Liver (tissue), 8 donors: ENCODE measurements at regions not wholly inside any gene's neighbourhood (a gene's known extent, or its start where the extent isn't known, plus 50 kb on each side); places are given as distances from the start of the nearest gene placed in this dataset.

Experiments
- DNase-seq: peaks from one replicate; pipeline ENCODE4 v3.0.0-alpha.2; 2017; ENCODE audit warnings: low spot score
- H3K27ac ChIP-seq, 2 donors: one replicate each; pipeline ENCODE4 v1.7.0; 2013; ENCODE audit warnings: inconsistent platforms in 2 of 2, low read length in 2 of 2, control low read depth in 1 of 2, low read depth in 1 of 2, mild to moderate bottlenecking in 1 of 2
- H3K27me3 ChIP-seq, 4 donors: one replicate each; pipeline versions ENCODE4 v1.6.1 to v1.7.0; 2013; ENCODE audit warnings: low read length in 3 of 4, inconsistent platforms in 1 of 4, mild to moderate bottlenecking in 1 of 4, moderate library complexity in 1 of 4; ENCODE audit not compliant: control insufficient read depth in 4 of 4, insufficient read depth in 4 of 4
- H3K36me3 ChIP-seq, 4 donors: one replicate each; pipeline versions ENCODE4 v1.6.1 to v1.7.0; 2013; ENCODE audit warnings: low read length in 3 of 4, mild to moderate bottlenecking in 3 of 4, low read depth in 1 of 4, moderate library complexity in 1 of 4; ENCODE audit not compliant: control insufficient read depth in 4 of 4, insufficient read depth in 3 of 4
- H3K4me1 ChIP-seq, 4 donors: one replicate each; pipeline versions ENCODE4 v1.6.1 to v1.7.0; 2013; ENCODE audit warnings: low read length in 3 of 4, mild to moderate bottlenecking in 3 of 4, moderate library complexity in 1 of 4; ENCODE audit not compliant: control insufficient read depth in 4 of 4, insufficient read depth in 4 of 4
- H3K4me3 ChIP-seq, 3 donors: one replicate each; pipeline versions ENCODE4 v1.6.1 to v1.7.0; 2013; ENCODE audit warnings: low read length in 3 of 3, control low read depth in 1 of 3, low read depth in 1 of 3, mild to moderate bottlenecking in 1 of 3
- H3K9ac ChIP-seq, 2 donors: one replicate each; pipeline ENCODE4 v1.7.0; 2013; ENCODE audit warnings: low read length in 2 of 2, mild to moderate bottlenecking in 2 of 2, moderate library complexity in 2 of 2, control low read depth in 1 of 2, low read depth in 1 of 2
- H3K9me3 ChIP-seq, 4 donors: one replicate each; pipeline versions ENCODE4 v1.6.1 to v1.7.0; 2013; ENCODE audit warnings: low read length in 3 of 4; ENCODE audit not compliant: control insufficient read depth in 4 of 4
- EGR1 ChIP-seq, 2 donors: IDR thresholded peaks; 2 replicates each; pipeline ENCODE4 v1.6.1; 2016 to 2018; ENCODE audit warnings: antibody characterized with exemption in 2 of 2, low read depth in 2 of 2
- FOXA1 ChIP-seq: IDR thresholded peaks from 2 replicates; pipeline ENCODE4 v1.6.1; 2016; ENCODE audit warnings: antibody characterized with exemption
- FOXA2 ChIP-seq: IDR thresholded peaks from 2 replicates; pipeline ENCODE4 v1.6.1; 2016; ENCODE audit warnings: antibody characterized with exemption
- GABPA ChIP-seq, 2 donors: IDR thresholded peaks in 1 of 2; conservative IDR thresholded peaks in 1 of 2; 2 replicates each; pipeline ENCODE4 v1.6.1; 2016; ENCODE audit warnings: antibody characterized with exemption in 2 of 2, mild to moderate bottlenecking in 1 of 2, moderate library complexity in 1 of 2
- HNF4A ChIP-seq, 2 donors: conservative IDR thresholded peaks; 2 replicates each; pipeline ENCODE4 v1.6.1; 2016; ENCODE audit warnings: antibody characterized with exemption in 2 of 2, mild to moderate bottlenecking in 2 of 2
- HNF4G ChIP-seq: IDR thresholded peaks from 2 replicates; pipeline ENCODE4 v1.6.1; 2016; ENCODE audit warnings: antibody characterized with exemption
- JUND ChIP-seq, 2 donors: IDR thresholded peaks; 2 replicates each; pipeline ENCODE4 v1.6.1; 2016; ENCODE audit warnings: antibody characterized with exemption in 2 of 2
- NR2F2 ChIP-seq: IDR thresholded peaks from 2 replicates; pipeline ENCODE4 v1.6.1; 2016; ENCODE audit warnings: antibody characterized with exemption
- RAD21 ChIP-seq, 2 donors: IDR thresholded peaks; 2 replicates each; pipeline ENCODE4 v1.6.1; 2016; ENCODE audit warnings: antibody characterized with exemption in 2 of 2, mild to moderate bottlenecking in 2 of 2
- RXRA ChIP-seq, 2 donors: IDR thresholded peaks; 2 replicates each; pipeline ENCODE4 v1.6.1; 2017 to 2018; ENCODE audit warnings: antibody characterized with exemption in 2 of 2, mild to moderate bottlenecking in 1 of 2
- SP1 ChIP-seq: IDR thresholded peaks from 2 replicates; pipeline ENCODE4 v1.6.1; 2018; ENCODE audit warnings: antibody characterized with exemption, mild to moderate bottlenecking
- TAF1 ChIP-seq: conservative IDR thresholded peaks from 2 replicates; pipeline ENCODE4 v1.6.1; 2016; ENCODE audit warnings: antibody characterized with exemption, mild to moderate bottlenecking
- YY1 ChIP-seq: IDR thresholded peaks from 2 replicates; pipeline ENCODE4 v1.6.1; 2016; ENCODE audit warnings: antibody characterized with exemption, mild to moderate bottlenecking
- WGBS: extraction: QIAGEN DNeasy Blood & Tissue Kit; methylation state at CpG from one replicate; pipeline ENCODE4 v1.1.7; 2013; 5-methylcytosine and 5-hydroxymethylcytosine counted together
- TF ChIP-seq, protein P1 (sequence below): fragments of 150-350 bp; IDR thresholded peaks from 2 replicates; pipeline ENCODE4 v1.5.1; 2017; ENCODE audit warnings: improper control_type of control experiment, low read depth, low read length; ENCODE audit not compliant: missing input control
- TF ChIP-seq, protein P2 (sequence below): IDR thresholded peaks from 2 replicates; pipeline ENCODE4 v1.6.1; 2016; ENCODE audit warnings: antibody characterized with exemption
- TF ChIP-seq, protein P3 (sequence below): IDR thresholded peaks from 2 replicates; pipeline ENCODE4 v1.6.1; 2016; ENCODE audit warnings: antibody characterized with exemption
- TF ChIP-seq, protein P4 (sequence below): IDR thresholded peaks from 2 replicates; pipeline ENCODE4 v1.6.1; 2016; ENCODE audit warnings: antibody characterized with exemption, mild to moderate bottlenecking
- TF ChIP-seq, protein P5 (sequence below): IDR thresholded peaks from 2 replicates; pipeline ENCODE4 v1.6.1; 2016; ENCODE audit warnings: antibody characterized with exemption
- donor health status: healthy.
- donor health status: healthy.
- donor health status: healthy.
- donor health status: healthy.
- donor health status: healthy.

DNA sequence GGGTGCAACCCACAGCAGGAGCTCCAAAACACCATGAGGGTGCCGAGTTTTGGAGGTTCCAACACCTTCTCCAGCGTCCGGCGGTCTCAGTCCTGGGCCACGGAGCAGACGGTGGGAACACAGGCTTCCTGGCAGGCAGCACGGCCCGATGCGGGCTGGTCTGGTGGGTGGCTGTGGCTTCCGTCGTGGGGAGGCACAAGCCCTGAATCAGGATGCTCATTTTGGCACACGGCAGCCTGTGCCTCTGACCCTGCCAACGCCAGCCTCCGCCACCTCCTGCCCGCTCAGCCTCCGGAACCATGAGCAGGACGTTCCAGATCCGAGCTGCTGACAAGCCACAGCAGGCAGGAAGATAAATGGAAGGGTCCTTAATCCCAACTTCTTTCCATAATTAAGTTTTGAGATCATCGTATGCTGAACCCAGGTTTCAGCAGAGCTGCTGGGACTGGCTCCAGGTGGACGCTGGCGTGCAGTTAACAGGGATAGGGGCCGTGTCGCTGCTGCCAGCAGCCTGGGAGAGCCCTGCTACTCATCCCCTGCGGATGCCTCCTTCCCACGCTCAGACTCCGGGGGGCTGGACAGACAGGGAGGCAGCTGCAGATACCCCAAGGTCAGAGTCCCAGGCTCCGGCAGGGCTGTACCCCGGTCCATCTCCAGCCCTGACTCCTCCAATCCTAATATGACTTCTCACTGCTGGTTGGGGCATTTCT, 136.6 kb downstream of the ENGASE start:
- Histone ChIP-seq H3K9me3 (no peaks in the 10 kb centered on the region), H3K27me3 (peaks cover 0 to 4% (median 0%) of the 10 kb centered on the region in 4 donors), H3K4me3 (no peak overlapping the region), H3K36me3 (no peaks in the 10 kb centered on the region), H3K9ac (no peak overlapping the region), H3K27ac (no peak overlapping the region), H3K4me1 (no peaks in the 10 kb centered on the region)
- TF ChIP-seq JUND (IDR thresholded peaks at IDR 0.05): no peak
- no peak for TF ChIP-seq FOXA1
- no peak for TF ChIP-seq RAD21 (IDR thresholded peaks at IDR 0.05)
- TF ChIP-seq YY1: no peak
- TF ChIP-seq HNF4A (conservative IDR thresholded peaks at IDR 0.05): no peak
- TF ChIP-seq SP1: no peak
- TF ChIP-seq, protein P1, sequence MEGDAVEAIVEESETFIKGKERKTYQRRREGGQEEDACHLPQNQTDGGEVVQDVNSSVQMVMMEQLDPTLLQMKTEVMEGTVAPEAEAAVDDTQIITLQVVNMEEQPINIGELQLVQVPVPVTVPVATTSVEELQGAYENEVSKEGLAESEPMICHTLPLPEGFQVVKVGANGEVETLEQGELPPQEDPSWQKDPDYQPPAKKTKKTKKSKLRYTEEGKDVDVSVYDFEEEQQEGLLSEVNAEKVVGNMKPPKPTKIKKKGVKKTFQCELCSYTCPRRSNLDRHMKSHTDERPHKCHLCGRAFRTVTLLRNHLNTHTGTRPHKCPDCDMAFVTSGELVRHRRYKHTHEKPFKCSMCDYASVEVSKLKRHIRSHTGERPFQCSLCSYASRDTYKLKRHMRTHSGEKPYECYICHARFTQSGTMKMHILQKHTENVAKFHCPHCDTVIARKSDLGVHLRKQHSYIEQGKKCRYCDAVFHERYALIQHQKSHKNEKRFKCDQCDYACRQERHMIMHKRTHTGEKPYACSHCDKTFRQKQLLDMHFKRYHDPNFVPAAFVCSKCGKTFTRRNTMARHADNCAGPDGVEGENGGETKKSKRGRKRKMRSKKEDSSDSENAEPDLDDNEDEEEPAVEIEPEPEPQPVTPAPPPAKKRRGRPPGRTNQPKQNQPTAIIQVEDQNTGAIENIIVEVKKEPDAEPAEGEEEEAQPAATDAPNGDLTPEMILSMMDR: no peak
- TF ChIP-seq EGR1 (IDR thresholded peaks at IDR 0.05; ENCODE audit: low read depth in 2 of 2): no peak
- TF ChIP-seq, protein P2, sequence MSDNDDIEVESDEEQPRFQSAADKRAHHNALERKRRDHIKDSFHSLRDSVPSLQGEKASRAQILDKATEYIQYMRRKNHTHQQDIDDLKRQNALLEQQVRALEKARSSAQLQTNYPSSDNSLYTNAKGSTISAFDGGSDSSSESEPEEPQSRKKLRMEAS: no peak
- TF ChIP-seq TAF1: no peak
- TF ChIP-seq, protein P3, sequence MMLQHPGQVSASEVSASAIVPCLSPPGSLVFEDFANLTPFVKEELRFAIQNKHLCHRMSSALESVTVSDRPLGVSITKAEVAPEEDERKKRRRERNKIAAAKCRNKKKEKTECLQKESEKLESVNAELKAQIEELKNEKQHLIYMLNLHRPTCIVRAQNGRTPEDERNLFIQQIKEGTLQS: no peak
- TF ChIP-seq NR2F2: no peak
- no peak for TF ChIP-seq GABPA (IDR thresholded peaks at IDR 0.05 in 1 of 2, conservative IDR thresholded peaks at IDR 0.05 in 1 of 2)
- TF ChIP-seq, protein P4, sequence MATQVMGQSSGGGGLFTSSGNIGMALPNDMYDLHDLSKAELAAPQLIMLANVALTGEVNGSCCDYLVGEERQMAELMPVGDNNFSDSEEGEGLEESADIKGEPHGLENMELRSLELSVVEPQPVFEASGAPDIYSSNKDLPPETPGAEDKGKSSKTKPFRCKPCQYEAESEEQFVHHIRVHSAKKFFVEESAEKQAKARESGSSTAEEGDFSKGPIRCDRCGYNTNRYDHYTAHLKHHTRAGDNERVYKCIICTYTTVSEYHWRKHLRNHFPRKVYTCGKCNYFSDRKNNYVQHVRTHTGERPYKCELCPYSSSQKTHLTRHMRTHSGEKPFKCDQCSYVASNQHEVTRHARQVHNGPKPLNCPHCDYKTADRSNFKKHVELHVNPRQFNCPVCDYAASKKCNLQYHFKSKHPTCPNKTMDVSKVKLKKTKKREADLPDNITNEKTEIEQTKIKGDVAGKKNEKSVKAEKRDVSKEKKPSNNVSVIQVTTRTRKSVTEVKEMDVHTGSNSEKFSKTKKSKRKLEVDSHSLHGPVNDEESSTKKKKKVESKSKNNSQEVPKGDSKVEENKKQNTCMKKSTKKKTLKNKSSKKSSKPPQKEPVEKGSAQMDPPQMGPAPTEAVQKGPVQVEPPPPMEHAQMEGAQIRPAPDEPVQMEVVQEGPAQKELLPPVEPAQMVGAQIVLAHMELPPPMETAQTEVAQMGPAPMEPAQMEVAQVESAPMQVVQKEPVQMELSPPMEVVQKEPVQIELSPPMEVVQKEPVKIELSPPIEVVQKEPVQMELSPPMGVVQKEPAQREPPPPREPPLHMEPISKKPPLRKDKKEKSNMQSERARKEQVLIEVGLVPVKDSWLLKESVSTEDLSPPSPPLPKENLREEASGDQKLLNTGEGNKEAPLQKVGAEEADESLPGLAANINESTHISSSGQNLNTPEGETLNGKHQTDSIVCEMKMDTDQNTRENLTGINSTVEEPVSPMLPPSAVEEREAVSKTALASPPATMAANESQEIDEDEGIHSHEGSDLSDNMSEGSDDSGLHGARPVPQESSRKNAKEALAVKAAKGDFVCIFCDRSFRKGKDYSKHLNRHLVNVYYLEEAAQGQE: no peak
- TF ChIP-seq RXRA (IDR thresholded peaks at IDR 0.05): no peak
- TF ChIP-seq HNF4G: no peak
- no peak for TF ChIP-seq FOXA2
- TF ChIP-seq, protein P5, sequence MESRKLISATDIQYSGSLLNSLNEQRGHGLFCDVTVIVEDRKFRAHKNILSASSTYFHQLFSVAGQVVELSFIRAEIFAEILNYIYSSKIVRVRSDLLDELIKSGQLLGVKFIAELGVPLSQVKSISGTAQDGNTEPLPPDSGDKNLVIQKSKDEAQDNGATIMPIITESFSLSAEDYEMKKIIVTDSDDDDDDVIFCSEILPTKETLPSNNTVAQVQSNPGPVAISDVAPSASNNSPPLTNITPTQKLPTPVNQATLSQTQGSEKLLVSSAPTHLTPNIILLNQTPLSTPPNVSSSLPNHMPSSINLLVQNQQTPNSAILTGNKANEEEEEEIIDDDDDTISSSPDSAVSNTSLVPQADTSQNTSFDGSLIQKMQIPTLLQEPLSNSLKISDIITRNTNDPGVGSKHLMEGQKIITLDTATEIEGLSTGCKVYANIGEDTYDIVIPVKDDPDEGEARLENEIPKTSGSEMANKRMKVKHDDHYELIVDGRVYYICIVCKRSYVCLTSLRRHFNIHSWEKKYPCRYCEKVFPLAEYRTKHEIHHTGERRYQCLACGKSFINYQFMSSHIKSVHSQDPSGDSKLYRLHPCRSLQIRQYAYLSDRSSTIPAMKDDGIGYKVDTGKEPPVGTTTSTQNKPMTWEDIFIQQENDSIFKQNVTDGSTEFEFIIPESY: no peak
- 69% methylated on average over 28 of the region's 28 CpGs for WGBS
- DNase-seq: no peak
